A673 (cell line): ENCODE measurements at regions not wholly inside any gene's neighbourhood (a gene's known extent, or its start where the extent isn't known, plus 50 kb on each side); places are given as distances from the start of the nearest gene placed in this dataset.

Experiments used
- BruUV-seq: library from RNA; stranded (reverse); fragments of 400-500 nt; replicated peaks from 2 replicates; lab custom pipeline; 2021; lab: Mats Ljungman, UMichigan
- CTCF ChIA-PET: fragments of 300-600 bp; sonication (Branson Sonifier 250); formaldehyde crosslinking; loops from one replicate; lab custom pipeline; 2022; ENCODE audit warnings: antibody characterized with exemption; lab: Charles Lee
- POLR2A ChIA-PET: fragments of 300-600 bp; sonication (Branson Sonifier 250); formaldehyde crosslinking; loops from one replicate; lab custom pipeline; 2022; ENCODE audit warnings: antibody characterized with exemption; ENCODE audit not compliant: low non-redundant PET; lab: Charles Lee
- DNase-seq: peaks from one replicate; pipeline ENCODE4 v3.0.0-alpha.2; 2015; ENCODE audit warnings: low spot score
- H3K27ac ChIP-seq: fragments of 200-600 bp; sonication (generic); 2 replicates; pipeline ENCODE4 v1.5.1; 2016; ENCODE audit warnings: mixed run types, low read depth, mild to moderate bottlenecking, mixed read lengths, antibody characterized with exemption, low read length; ENCODE audit not compliant: poor library complexity, severe bottlenecking
- H3K27me3 ChIP-seq: fragments of 200-600 bp; sonication (generic); replicated peaks from 2 replicates; pipeline ENCODE4 v1.6.1; 2017; ENCODE audit warnings: mixed run types, low read depth, mild to moderate bottlenecking, mixed read lengths, antibody characterized with exemption, low read length; ENCODE audit not compliant: insufficient read depth, poor library complexity
- H3K36me3 ChIP-seq: fragments of 200-600 bp; sonication (generic); 2 replicates; pipeline ENCODE4 v1.6.1; 2016; ENCODE audit warnings: mixed run types, mild to moderate bottlenecking, mixed read lengths, antibody characterized with exemption, low read length; ENCODE audit not compliant: insufficient read depth, poor library complexity, severe bottlenecking
- H3K4me1 ChIP-seq: fragments of 200-600 bp; sonication (generic); 2 replicates; pipeline ENCODE4 v1.6.1; 2017; ENCODE audit warnings: mixed run types, mild to moderate bottlenecking, mixed read lengths, antibody characterized with exemption, low read length; ENCODE audit not compliant: insufficient read depth, poor library complexity, severe bottlenecking
- H3K4me3 ChIP-seq: fragments of 200-600 bp; sonication (generic); 2 replicates; pipeline ENCODE4 v1.5.1; 2016; ENCODE audit warnings: low read depth, mixed run types, mild to moderate bottlenecking, mixed read lengths, low read length; ENCODE audit not compliant: poor library complexity, severe bottlenecking
- H3K9me3 ChIP-seq: fragments of 200-600 bp; sonication (generic); 2 replicates; pipeline ENCODE4 v1.6.1; 2016; ENCODE audit warnings: mixed run types, low read depth, mild to moderate bottlenecking, mixed read lengths, antibody characterized with exemption, low read length; ENCODE audit not compliant: poor library complexity, severe bottlenecking
- CTCF ChIP-seq: fragments of 300-800, 200-600 bp; sonication (generic); conservative IDR thresholded peaks from 2 replicates; pipeline ENCODE4 v1.5.1; 2017; ENCODE audit warnings: low read depth, mild to moderate bottlenecking, antibody characterized with exemption, low read length, moderate library complexity, mixed read lengths
- EZH2 ChIP-seq: fragments of 200-600 bp; sonication (generic); IDR thresholded peaks from 2 replicates; pipeline ENCODE4 v1.6.1; 2017; ENCODE audit warnings: borderline replicate concordance, low read depth, mild to moderate bottlenecking, mixed read lengths, antibody characterized with exemption, low read length; ENCODE audit not compliant: poor library complexity, severe bottlenecking
- intact Hi-C: fragments of 100-400 bp; cut with micrococcal nuclease; formaldehyde crosslinking; loops from one replicate; pipeline ENCODE4 v1.10.0; 2022; ENCODE audit not compliant: unreplicated experiment

- CTCF ChIA-PET, result no interaction called here
- H3K27ac ChIP-seq, result no peak overlapping the region
- no peaks in the 10 kb centered on the region for H3K36me3 ChIP-seq
- intact Hi-C loops, result no loop called here
- DNase-seq, result no peak
- POLR2A ChIA-PET, result no interaction called here
- no TSS peak for BruUV-seq
- no peaks in the 10 kb centered on the region for H3K4me1 ChIP-seq
- H3K9me3 ChIP-seq, result no peaks in the 10 kb centered on the region
- no peak overlapping the region for H3K4me3 ChIP-seq
- H3K27me3 ChIP-seq, result no peaks in the 10 kb centered on the region
- TF ChIP-seq CTCF (no peak), EZH2 (no peak)
These were observed 81.7 kb downstream of the SDC1 start for GRCh38 chr2:20143263-20143662.

GRCh38 chr2:20141806-20142205 is 83.1 kb downstream of the SDC1 start:
- ChIA-PET POLR2A (no interaction called here), CTCF (no interaction called here)
- no peaks in the 10 kb centered on the region for H3K27me3 ChIP-seq
- H3K27ac ChIP-seq, result no peak overlapping the region
- BruUV-seq, result no TSS peak
- H3K36me3 ChIP-seq, result no peaks in the 10 kb centered on the region
- TF ChIP-seq CTCF (no peak), EZH2 (no peak)
- no peak for DNase-seq
- intact Hi-C loops, result no loop called here
- no peak overlapping the region for H3K4me3 ChIP-seq
- no peaks in the 10 kb centered on the region for H3K4me1 ChIP-seq
- no peaks in the 10 kb centered on the region for H3K9me3 ChIP-seq

GRCh38 chr2:20141056-20141762 is 83.7 kb downstream of the SDC1 start:
- intact Hi-C loops, result no loop called here
- no TSS peak for BruUV-seq
- ChIA-PET CTCF (no interaction called here), POLR2A (no interaction called here)
- Histone ChIP-seq H3K36me3 (no peaks in the 10 kb centered on the region), H3K4me3 (no peak overlapping the region), H3K27ac (no peak overlapping the region), H3K9me3 (no peaks in the 10 kb centered on the region), H3K4me1 (no peaks in the 10 kb centered on the region), H3K27me3 (no peaks in the 10 kb centered on the region)
- no peak for TF ChIP-seq EZH2
- TF ChIP-seq CTCF, result no peak
- no peak for DNase-seq
